ENCODE measurements at regions not wholly inside any gene's neighbourhood (a gene's known extent, or its start where the extent isn't known, plus 50 kb on each side); places are given as distances from the start of the nearest gene placed in this dataset.

DNA sequence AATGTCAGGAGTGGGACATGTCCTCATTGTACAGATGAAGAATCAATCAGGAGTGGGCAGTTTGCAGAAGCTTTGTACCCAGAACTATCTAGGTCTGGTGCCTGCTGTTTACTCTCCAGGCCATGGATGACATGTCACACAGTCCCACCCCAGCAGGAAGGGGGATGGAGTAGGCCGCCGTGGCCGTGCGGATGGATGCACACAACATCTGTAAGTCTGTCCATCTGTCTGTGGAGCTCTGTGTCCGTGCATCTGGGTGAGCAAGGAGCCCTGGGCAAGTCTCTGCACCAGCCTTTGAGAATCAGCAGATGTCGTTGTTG is 311.5 kb upstream of the IRX4 start:
- no peak for DNase-seq (ENCODE audit: extremely low spot score)
- ChIA-PET POLR2A (no interaction called here), CTCF (no interaction called here)
- TF ChIP-seq, protein P1, sequence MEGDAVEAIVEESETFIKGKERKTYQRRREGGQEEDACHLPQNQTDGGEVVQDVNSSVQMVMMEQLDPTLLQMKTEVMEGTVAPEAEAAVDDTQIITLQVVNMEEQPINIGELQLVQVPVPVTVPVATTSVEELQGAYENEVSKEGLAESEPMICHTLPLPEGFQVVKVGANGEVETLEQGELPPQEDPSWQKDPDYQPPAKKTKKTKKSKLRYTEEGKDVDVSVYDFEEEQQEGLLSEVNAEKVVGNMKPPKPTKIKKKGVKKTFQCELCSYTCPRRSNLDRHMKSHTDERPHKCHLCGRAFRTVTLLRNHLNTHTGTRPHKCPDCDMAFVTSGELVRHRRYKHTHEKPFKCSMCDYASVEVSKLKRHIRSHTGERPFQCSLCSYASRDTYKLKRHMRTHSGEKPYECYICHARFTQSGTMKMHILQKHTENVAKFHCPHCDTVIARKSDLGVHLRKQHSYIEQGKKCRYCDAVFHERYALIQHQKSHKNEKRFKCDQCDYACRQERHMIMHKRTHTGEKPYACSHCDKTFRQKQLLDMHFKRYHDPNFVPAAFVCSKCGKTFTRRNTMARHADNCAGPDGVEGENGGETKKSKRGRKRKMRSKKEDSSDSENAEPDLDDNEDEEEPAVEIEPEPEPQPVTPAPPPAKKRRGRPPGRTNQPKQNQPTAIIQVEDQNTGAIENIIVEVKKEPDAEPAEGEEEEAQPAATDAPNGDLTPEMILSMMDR (IDR thresholded peaks at IDR 0.05; ENCODE audit: control extremely low read depth, extremely low read depth, low read depth, missing control alignments): no peak

DNA sequence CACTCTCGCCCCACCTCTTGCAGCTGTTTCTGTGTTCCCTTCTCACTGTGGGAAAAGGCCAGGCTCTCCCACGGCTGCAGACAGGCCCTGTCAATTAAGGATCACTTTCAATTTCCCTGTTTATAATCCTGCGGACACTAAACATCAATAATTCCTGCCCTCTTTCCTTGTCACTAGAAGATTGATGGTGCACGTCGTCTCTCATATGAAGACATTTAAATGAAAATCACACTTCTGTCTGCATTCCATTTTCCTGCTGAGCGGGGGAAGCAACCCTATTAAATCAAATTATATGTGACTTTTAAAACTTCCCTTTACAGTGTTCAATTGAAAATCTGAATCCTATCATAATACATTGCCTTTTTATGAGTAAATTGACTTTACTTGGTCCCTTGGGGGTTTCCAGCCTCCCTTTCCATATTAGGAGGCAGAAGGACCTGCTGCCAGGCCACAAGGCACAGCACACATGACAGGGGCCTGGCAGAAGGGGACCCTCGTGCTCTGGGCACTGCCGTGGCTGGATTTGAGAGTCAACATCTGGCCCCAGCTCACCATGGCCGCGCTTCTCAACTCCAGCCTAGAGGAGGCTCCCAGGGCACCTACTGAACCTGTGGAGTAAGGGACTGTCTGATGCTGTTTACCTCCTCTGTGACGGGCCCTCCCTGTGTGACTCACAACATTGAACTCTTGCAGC is 311.0 kb upstream of the IRX4 start:
- DNase-seq (ENCODE audit: extremely low spot score): no peak
- TF ChIP-seq, protein P1 (IDR thresholded peaks at IDR 0.05; ENCODE audit: control extremely low read depth, extremely low read depth, low read depth, missing control alignments): no peak
- CTCF ChIA-PET: no interaction called here
- POLR2A ChIA-PET: no interaction called here

DNA sequence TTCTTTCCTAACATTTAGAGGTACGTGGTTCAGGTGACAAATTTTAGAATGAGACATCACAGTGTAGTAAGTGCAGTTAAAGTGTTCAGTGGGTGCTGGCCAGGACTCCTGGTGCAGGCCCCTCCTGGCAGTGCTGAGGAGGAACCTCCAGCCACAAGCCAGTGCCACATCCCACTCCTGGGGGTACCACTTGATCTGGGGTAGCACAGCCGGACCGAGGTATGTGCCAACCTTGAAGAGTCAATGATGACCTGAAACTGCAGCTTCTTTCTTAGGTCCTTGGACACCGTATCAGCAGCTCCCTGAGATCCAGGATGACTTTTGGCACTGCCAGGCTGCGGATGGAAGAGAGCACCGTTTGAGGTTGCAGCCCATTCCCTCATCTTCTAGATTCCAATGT is 310.4 kb upstream of the IRX4 start:
- POLR2A ChIA-PET: no interaction called here
- CTCF ChIA-PET: no interaction called here
- TF ChIP-seq, protein P1 (IDR thresholded peaks at IDR 0.05; ENCODE audit: control extremely low read depth, extremely low read depth, low read depth, missing control alignments): no peak
- no peak for DNase-seq (ENCODE audit: extremely low spot score)

DNA sequence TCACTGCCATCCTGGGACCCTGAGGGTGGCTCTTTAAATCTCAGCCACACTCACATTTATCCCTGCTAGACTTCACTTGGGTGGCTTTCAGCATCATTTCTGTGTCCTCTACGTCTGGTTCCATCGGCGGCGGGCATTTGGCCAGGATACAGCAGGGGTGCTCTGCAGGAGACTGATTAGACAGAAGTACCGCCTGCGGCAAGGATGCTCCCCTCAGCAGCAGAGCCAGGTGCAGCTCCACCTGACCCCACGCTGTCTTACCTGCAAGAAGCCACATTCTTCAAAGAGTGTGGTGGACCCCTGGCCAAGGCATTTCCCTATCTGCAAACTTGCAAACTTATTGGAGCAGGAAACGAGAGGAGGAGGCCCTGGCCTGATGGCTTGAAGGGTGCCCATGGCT is 309.8 kb upstream of the IRX4 start:
- DNase-seq (ENCODE audit: extremely low spot score): no peak
- TF ChIP-seq, protein P1 (IDR thresholded peaks at IDR 0.05; ENCODE audit: control extremely low read depth, extremely low read depth, low read depth, missing control alignments): no peak
- CTCF ChIA-PET: no interaction called here
- POLR2A ChIA-PET: no interaction called here

DNA sequence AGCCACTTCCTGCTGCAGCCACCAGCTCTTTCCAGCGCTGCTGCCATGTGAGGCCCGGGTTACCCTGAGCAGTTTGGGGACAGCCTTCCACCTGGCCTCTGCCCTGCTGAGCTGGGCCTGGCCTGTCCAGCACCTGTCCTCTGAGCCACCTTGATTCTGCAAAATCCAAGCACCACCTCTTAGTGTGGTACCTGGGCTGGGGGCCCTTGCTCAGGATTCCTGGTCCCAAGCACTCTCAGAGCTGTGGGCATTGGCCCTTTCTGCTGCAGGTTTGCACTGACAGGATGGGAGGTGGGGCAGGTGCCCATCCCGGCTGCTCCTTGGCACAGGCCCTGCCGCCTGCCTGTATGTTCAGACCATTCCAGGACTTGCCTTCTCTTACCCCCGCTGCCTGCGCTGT is 309.2 kb upstream of the IRX4 start:
- ChIA-PET POLR2A (no interaction called here), CTCF (no interaction called here)
- TF ChIP-seq, protein P1 (IDR thresholded peaks at IDR 0.05; ENCODE audit: control extremely low read depth, extremely low read depth, low read depth, missing control alignments): no peak
- no peak for DNase-seq (ENCODE audit: extremely low spot score)

DNA sequence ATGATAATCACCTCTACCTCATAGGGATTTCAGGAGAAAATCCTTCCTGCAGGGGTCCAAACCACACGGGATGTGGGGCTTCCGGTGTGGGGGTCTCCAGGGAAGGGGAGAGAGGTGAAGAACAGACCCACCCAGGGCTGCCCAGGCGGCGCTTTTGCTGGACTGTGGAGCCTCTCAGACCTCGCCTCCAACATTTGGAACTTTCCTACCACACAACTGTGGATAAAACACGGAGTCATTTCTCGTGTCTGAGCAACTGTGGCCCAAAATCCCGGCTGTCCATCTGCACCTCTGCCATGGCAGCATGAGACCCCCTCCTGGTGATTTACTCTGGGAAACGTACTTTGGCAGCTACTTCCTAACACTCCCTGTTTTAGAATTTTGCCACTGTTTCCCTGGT is 307.8 kb upstream of the IRX4 start:
- TF ChIP-seq, protein P1 (IDR thresholded peaks at IDR 0.05; ENCODE audit: control extremely low read depth, extremely low read depth, low read depth, missing control alignments): no peak
- ChIA-PET POLR2A (no interaction called here), CTCF (no interaction called here)
- no peak for DNase-seq (ENCODE audit: extremely low spot score)

DNA sequence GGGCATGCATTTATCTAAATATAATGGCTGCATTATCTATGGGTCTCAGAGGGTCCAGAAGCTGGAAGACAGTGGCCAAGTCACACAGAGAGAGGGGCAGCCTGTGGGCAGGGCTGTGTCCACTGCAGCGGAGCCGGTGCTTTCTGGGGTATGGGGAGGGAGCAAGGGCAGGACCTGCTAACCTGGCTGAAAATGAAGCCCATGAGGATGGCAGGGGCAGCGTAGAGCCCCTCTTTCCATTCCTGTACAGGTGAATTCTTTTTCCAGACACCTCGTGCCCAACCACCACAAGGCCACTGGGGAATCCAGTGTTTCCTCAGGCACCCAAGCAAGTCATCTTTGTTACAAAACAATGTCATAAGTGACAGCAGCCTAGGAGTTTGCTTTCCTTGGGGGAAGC is 305.9 kb upstream of the IRX4 start:
- ChIA-PET CTCF (no interaction called here), POLR2A (no interaction called here)
- TF ChIP-seq, protein P1 (IDR thresholded peaks at IDR 0.05; ENCODE audit: control extremely low read depth, extremely low read depth, low read depth, missing control alignments): no peak
- no peak for DNase-seq (ENCODE audit: extremely low spot score)
